ENCODE measurements at regions not wholly inside any gene's neighbourhood (a gene's known extent, or its start where the extent isn't known, plus 50 kb on each side); places are given as distances from the start of the nearest gene placed in this dataset.

DNA sequence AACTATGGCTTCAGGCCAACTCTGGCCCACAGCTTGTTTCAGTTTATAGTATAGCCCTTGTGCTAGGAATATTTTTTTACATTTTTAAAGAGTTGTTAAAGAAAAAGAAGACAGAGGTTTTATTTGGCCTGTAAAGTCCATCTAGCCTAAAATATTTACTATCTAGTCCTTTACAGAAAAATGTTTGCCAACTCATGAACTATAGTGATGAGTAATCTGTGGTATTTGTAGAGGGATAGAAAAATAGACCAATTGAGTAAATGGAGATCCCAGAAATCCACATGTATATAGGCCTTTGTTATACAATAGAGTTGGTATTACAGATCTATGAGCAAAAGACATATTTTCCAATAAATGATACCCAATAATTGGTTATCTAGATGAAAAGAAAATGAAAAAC is 288.7 kb downstream of the PRDM5 start:
- Histone ChIP-seq H4K20me1 (ENCODE audit: insufficient read depth, low read length) (no peaks in the 10 kb centered on the region), H3K4me1 (ENCODE audit: control insufficient read depth, insufficient read depth, low read length) (no peaks in the 10 kb centered on the region), H3K9me1 (ENCODE audit: insufficient read depth, low read length) (no peaks in the 10 kb centered on the region), H4K8ac (ENCODE audit: low read depth in 2 of 2, low read length in 2 of 2) (no peak overlapping the region), H2BK5ac (ENCODE audit: low read depth, low read length, poor library complexity, severe bottlenecking) (no peak overlapping the region), H4K91ac (ENCODE audit: insufficient read depth, low read depth, low read length) (no peak overlapping the region), H3K56ac (ENCODE audit: extremely low read depth, insufficient read depth, low read length) (no peak overlapping the region), H4K5ac (ENCODE audit: low read depth, low read length) (no peak overlapping the region), H3K4me3 (ENCODE audit: insufficient read depth, low read depth, low read length) (no peak overlapping the region), H2AFZ (replicated peaks; ENCODE audit: low read length, poor library complexity) (no peak overlapping the region), H2BK15ac (ENCODE audit: low read depth, low read length) (no peak overlapping the region), H3K9me3 (ENCODE audit: control insufficient read depth, insufficient read depth, low read length) (no peaks in the 10 kb centered on the region), H3K36me3 (ENCODE audit: control insufficient read depth, insufficient read depth, low read length) (no peaks in the 10 kb centered on the region), H2AK5ac (ENCODE audit: low read depth, low read length) (no peak overlapping the region), H3K18ac (ENCODE audit: low read depth, low read length) (no peak overlapping the region), H2AK9ac (replicated peaks; ENCODE audit: low read depth, low read length, poor library complexity) (no peak overlapping the region), H3K9ac (ENCODE audit: low read depth, low read length) (no peak overlapping the region), H3K27me3 (ENCODE audit: control insufficient read depth, insufficient read depth, low read length) (no peaks in the 10 kb centered on the region), H2BK20ac (ENCODE audit: low read depth, low read length) (no peak overlapping the region), H3K4ac (ENCODE audit: low read depth, low read length) (no peak overlapping the region), H3K14ac (replicated peaks; ENCODE audit: low read depth, low read length) (no peak overlapping the region), H3K79me1 (ENCODE audit: low read depth in 1 of 2, low read length in 2 of 2) (no peaks in the 10 kb centered on the region), H3K23ac (ENCODE audit: low read depth, low read length) (no peak overlapping the region), H3K4me2 (ENCODE audit: low read depth, low read length) (no peak overlapping the region), H2BK120ac (ENCODE audit: low read depth, low read length) (no peak overlapping the region), H3K27ac (ENCODE audit: insufficient read depth, low read length) (no peak overlapping the region)
- POLR2A ChIA-PET (ENCODE audit: unreplicated experiment): no interaction called here
- ATAC-seq (ENCODE audit: low read depth) (no peak), DNase-seq (no peak)
- CTCF ChIA-PET: no interaction called here
- intact Hi-C loops (cut with micrococcal nuclease) (no loop called here), dilution Hi-C loops (cut with HindIII; ENCODE audit: low sequenced_read_pairs, unreplicated experiment) (no loop called here), in situ Hi-C loops (cut with MboI; ENCODE audit: low sequenced_read_pairs) (no loop called here)
- TF ChIP-seq BHLHE40 (IDR thresholded peaks at IDR 0.05; ENCODE audit: low read depth, low read length): no peak
- TF ChIP-seq, protein P1, sequence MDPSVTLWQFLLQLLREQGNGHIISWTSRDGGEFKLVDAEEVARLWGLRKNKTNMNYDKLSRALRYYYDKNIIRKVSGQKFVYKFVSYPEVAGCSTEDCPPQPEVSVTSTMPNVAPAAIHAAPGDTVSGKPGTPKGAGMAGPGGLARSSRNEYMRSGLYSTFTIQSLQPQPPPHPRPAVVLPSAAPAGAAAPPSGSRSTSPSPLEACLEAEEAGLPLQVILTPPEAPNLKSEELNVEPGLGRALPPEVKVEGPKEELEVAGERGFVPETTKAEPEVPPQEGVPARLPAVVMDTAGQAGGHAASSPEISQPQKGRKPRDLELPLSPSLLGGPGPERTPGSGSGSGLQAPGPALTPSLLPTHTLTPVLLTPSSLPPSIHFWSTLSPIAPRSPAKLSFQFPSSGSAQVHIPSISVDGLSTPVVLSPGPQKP (IDR thresholded peaks at IDR 0.05; ENCODE audit: borderline replicate concordance, low read depth, low read length): no peak
- no peak for TF ChIP-seq CEBPB (IDR thresholded peaks at IDR 0.05; ENCODE audit: low read depth, low read length)
- TF ChIP-seq MAZ (IDR thresholded peaks at IDR 0.05; ENCODE audit: borderline replicate concordance, low read depth, low read length): no peak
- TF ChIP-seq MXI1 (IDR thresholded peaks at IDR 0.05; ENCODE audit: borderline replicate concordance, low read depth, low read length): no peak
- TF ChIP-seq CHD1 (IDR thresholded peaks at IDR 0.05; ENCODE audit: low read depth, low read length): no peak
- TF ChIP-seq RFX5 (IDR thresholded peaks at IDR 0.05; ENCODE audit: low read depth, low read length): no peak
- TF ChIP-seq SMC3 (IDR thresholded peaks at IDR 0.05; ENCODE audit: low read depth, low read length): no peak
- TF ChIP-seq, protein P2, sequence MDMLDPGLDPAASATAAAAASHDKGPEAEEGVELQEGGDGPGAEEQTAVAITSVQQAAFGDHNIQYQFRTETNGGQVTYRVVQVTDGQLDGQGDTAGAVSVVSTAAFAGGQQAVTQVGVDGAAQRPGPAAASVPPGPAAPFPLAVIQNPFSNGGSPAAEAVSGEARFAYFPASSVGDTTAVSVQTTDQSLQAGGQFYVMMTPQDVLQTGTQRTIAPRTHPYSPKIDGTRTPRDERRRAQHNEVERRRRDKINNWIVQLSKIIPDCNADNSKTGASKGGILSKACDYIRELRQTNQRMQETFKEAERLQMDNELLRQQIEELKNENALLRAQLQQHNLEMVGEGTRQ (IDR thresholded peaks at IDR 0.05; ENCODE audit: low read depth, low read length): no peak
- no peak for TF ChIP-seq RCOR1 (IDR thresholded peaks at IDR 0.05; ENCODE audit: insufficient replicate concordance, low read length)
- no peak for TF ChIP-seq NFE2L2 (IDR thresholded peaks at IDR 0.05; ENCODE audit: low read depth, low read length)
- TF ChIP-seq FOS (IDR thresholded peaks at IDR 0.05; ENCODE audit: low read depth, low read length): no peak
- TF ChIP-seq, protein P3, sequence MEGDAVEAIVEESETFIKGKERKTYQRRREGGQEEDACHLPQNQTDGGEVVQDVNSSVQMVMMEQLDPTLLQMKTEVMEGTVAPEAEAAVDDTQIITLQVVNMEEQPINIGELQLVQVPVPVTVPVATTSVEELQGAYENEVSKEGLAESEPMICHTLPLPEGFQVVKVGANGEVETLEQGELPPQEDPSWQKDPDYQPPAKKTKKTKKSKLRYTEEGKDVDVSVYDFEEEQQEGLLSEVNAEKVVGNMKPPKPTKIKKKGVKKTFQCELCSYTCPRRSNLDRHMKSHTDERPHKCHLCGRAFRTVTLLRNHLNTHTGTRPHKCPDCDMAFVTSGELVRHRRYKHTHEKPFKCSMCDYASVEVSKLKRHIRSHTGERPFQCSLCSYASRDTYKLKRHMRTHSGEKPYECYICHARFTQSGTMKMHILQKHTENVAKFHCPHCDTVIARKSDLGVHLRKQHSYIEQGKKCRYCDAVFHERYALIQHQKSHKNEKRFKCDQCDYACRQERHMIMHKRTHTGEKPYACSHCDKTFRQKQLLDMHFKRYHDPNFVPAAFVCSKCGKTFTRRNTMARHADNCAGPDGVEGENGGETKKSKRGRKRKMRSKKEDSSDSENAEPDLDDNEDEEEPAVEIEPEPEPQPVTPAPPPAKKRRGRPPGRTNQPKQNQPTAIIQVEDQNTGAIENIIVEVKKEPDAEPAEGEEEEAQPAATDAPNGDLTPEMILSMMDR (conservative IDR thresholded peaks at IDR 0.05; ENCODE audit: low read depth, low read length): no peak
- TF ChIP-seq POLR2A (IDR thresholded peaks at IDR 0.05; ENCODE audit: low read depth, low read length): no peak
- BruUV-seq (replicated peaks): no TSS peak

All from IMR-90 (cell line).